Liver (tissue), 3 donors: ENCODE measurements at regions not wholly inside any gene's neighbourhood (a gene's known extent, or its start where the extent isn't known, plus 50 kb on each side); places are given as distances from the start of the nearest gene placed in this dataset.

Source experiments
- EGR1 ChIP-seq, 2 donors: IDR thresholded peaks; 2 replicates each; pipeline ENCODE4 v1.6.1; 2016 to 2018; ENCODE audit warnings: antibody characterized with exemption in 2 of 2, low read depth in 2 of 2
- GABPA ChIP-seq, 2 donors: IDR thresholded peaks in 1 of 2; conservative IDR thresholded peaks in 1 of 2; 2 replicates each; pipeline ENCODE4 v1.6.1; 2016; ENCODE audit warnings: antibody characterized with exemption in 2 of 2, mild to moderate bottlenecking in 1 of 2, moderate library complexity in 1 of 2
- RAD21 ChIP-seq, 2 donors: IDR thresholded peaks; 2 replicates each; pipeline ENCODE4 v1.6.1; 2016; ENCODE audit warnings: antibody characterized with exemption in 2 of 2, mild to moderate bottlenecking in 2 of 2
- RXRA ChIP-seq, 2 donors: IDR thresholded peaks; 2 replicates each; pipeline ENCODE4 v1.6.1; 2017 to 2018; ENCODE audit warnings: antibody characterized with exemption in 2 of 2, mild to moderate bottlenecking in 1 of 2
- TAF1 ChIP-seq: conservative IDR thresholded peaks from 2 replicates; pipeline ENCODE4 v1.6.1; 2016; ENCODE audit warnings: antibody characterized with exemption, mild to moderate bottlenecking
- YY1 ChIP-seq: IDR thresholded peaks from 2 replicates; pipeline ENCODE4 v1.6.1; 2016; ENCODE audit warnings: antibody characterized with exemption, mild to moderate bottlenecking
- TF ChIP-seq, protein P1 (sequence below): fragments of 150-350 bp; IDR thresholded peaks from 2 replicates; pipeline ENCODE4 v1.5.1; 2017; ENCODE audit warnings: improper control_type of control experiment, low read depth, low read length; ENCODE audit not compliant: missing input control
- TF ChIP-seq, protein P2 (sequence below): IDR thresholded peaks from 2 replicates; pipeline ENCODE4 v1.6.1; 2016; ENCODE audit warnings: antibody characterized with exemption
- TF ChIP-seq, protein P3 (sequence below): IDR thresholded peaks from 2 replicates; pipeline ENCODE4 v1.6.1; 2016; ENCODE audit warnings: antibody characterized with exemption, mild to moderate bottlenecking
- donor health status: healthy.
- donor health status: healthy.

DNA sequence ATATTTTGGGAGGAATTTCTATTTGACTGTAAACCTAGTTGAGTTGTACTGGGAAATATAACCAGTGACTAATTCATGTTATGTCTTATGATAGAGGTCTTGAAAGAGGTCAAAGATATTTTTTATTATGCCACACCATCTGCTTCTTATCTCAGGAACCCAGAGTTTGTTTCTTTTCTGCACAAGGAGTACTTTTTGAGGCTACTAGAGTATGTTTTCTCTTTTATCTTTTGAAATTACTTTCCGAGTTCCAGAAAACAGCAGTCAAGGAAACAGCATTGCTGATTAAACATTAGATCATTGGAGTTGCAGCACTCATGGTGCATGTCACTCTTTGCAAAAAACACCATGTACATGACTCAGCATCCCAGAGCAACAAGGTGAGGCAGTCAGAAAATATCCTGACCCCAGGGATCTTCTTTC lies 645.8 kb upstream of the NR2F2 start:
- TF ChIP-seq RAD21 (IDR thresholded peaks at IDR 0.05) (peak; percentile 33 to 42), YY1 (peak; percentile 40), TAF1 (no peak), GABPA (IDR thresholded peaks at IDR 0.05 in 1 of 2, conservative IDR thresholded peaks at IDR 0.05 in 1 of 2) (no peak), EGR1 (IDR thresholded peaks at IDR 0.05; ENCODE audit: low read depth in 2 of 2) (no peak), RXRA (IDR thresholded peaks at IDR 0.05) (peak in 1 of 2 donors; percentile 39)
- TF ChIP-seq, protein P1, sequence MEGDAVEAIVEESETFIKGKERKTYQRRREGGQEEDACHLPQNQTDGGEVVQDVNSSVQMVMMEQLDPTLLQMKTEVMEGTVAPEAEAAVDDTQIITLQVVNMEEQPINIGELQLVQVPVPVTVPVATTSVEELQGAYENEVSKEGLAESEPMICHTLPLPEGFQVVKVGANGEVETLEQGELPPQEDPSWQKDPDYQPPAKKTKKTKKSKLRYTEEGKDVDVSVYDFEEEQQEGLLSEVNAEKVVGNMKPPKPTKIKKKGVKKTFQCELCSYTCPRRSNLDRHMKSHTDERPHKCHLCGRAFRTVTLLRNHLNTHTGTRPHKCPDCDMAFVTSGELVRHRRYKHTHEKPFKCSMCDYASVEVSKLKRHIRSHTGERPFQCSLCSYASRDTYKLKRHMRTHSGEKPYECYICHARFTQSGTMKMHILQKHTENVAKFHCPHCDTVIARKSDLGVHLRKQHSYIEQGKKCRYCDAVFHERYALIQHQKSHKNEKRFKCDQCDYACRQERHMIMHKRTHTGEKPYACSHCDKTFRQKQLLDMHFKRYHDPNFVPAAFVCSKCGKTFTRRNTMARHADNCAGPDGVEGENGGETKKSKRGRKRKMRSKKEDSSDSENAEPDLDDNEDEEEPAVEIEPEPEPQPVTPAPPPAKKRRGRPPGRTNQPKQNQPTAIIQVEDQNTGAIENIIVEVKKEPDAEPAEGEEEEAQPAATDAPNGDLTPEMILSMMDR: no peak
- TF ChIP-seq, protein P2, sequence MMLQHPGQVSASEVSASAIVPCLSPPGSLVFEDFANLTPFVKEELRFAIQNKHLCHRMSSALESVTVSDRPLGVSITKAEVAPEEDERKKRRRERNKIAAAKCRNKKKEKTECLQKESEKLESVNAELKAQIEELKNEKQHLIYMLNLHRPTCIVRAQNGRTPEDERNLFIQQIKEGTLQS: no peak
- TF ChIP-seq, protein P3, sequence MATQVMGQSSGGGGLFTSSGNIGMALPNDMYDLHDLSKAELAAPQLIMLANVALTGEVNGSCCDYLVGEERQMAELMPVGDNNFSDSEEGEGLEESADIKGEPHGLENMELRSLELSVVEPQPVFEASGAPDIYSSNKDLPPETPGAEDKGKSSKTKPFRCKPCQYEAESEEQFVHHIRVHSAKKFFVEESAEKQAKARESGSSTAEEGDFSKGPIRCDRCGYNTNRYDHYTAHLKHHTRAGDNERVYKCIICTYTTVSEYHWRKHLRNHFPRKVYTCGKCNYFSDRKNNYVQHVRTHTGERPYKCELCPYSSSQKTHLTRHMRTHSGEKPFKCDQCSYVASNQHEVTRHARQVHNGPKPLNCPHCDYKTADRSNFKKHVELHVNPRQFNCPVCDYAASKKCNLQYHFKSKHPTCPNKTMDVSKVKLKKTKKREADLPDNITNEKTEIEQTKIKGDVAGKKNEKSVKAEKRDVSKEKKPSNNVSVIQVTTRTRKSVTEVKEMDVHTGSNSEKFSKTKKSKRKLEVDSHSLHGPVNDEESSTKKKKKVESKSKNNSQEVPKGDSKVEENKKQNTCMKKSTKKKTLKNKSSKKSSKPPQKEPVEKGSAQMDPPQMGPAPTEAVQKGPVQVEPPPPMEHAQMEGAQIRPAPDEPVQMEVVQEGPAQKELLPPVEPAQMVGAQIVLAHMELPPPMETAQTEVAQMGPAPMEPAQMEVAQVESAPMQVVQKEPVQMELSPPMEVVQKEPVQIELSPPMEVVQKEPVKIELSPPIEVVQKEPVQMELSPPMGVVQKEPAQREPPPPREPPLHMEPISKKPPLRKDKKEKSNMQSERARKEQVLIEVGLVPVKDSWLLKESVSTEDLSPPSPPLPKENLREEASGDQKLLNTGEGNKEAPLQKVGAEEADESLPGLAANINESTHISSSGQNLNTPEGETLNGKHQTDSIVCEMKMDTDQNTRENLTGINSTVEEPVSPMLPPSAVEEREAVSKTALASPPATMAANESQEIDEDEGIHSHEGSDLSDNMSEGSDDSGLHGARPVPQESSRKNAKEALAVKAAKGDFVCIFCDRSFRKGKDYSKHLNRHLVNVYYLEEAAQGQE: no peak
